ENCODE measurements at regions not wholly inside any gene's neighbourhood (a gene's known extent, or its start where the extent isn't known, plus 50 kb on each side); places are given as distances from the start of the nearest gene placed in this dataset.
"Not testable (repeated sequence)": the region's sequence is repeated elsewhere in the genome, so short reads cannot be mapped to it uniquely, and the experiment has no call there.

GRCh38 chr2:239729681-239730566 lies 295.2 kb downstream of the NDUFA10 start:
- FAIRE-seq, result no peak
- DNase-seq (ENCODE audit: low spot score), result no peak

- FAIRE-seq (no peak), DNase-seq (ENCODE audit: low spot score) (no peak)
These were observed 296.0 kb downstream of the NDUFA10 start for GRCh38 chr2:239729151-239729550.

GRCh38 chr2:239728751-239729150 lies 296.4 kb downstream of the NDUFA10 start:
- no peak for FAIRE-seq
- no peak for DNase-seq (ENCODE audit: low spot score)

GRCh38 chr2:239727776-239728600 lies 297.2 kb downstream of the NDUFA10 start:
- DNase-seq (ENCODE audit: low spot score) (no peak), FAIRE-seq (no peak)

GRCh38 chr2:239727182-239727775 lies 297.9 kb downstream of the NDUFA10 start:
- no peak for FAIRE-seq

GRCh38 chr2:239726631-239727181 lies 298.4 kb downstream of the NDUFA10 start:
- FAIRE-seq (no peak), DNase-seq (ENCODE audit: low spot score) (no peak)

More at GRCh38 chr2:239727182-239727775, 297.9 kb downstream of the NDUFA10 start:
- no peak for DNase-seq (ENCODE audit: low spot score)

GRCh38 chr2:239726091-239726591 lies 299.0 kb downstream of the NDUFA10 start:
- FAIRE-seq (no peak), DNase-seq (ENCODE audit: low spot score) (no peak)

GRCh38 chr2:239725551-239725890 lies 299.6 kb downstream of the NDUFA10 start:
- DNase-seq (ENCODE audit: low spot score) (no peak), FAIRE-seq (no peak)

GRCh38 chr2:239724851-239725550 lies 300.1 kb downstream of the NDUFA10 start:
- no peak for FAIRE-seq
- no peak for DNase-seq (ENCODE audit: low spot score)

- no peak for FAIRE-seq
- DNase-seq (ENCODE audit: low spot score), result no peak
These were observed 300.8 kb downstream of the NDUFA10 start for GRCh38 chr2:239724194-239724849.

- FAIRE-seq, result peak; percentile 84
- DNase-seq (ENCODE audit: low spot score), result no peak
These were observed 301.5 kb downstream of the NDUFA10 start for GRCh38 chr2:239723486-239724193.

GRCh38 chr2:239722760-239723470 lies 302.2 kb downstream of the NDUFA10 start:
- DNase-seq (ENCODE audit: low spot score) (no peak), FAIRE-seq (no peak)

- FAIRE-seq, result no peak
- no peak for DNase-seq (ENCODE audit: low spot score)
These were observed 303.0 kb downstream of the NDUFA10 start for GRCh38 chr2:239721991-239722759.

GRCh38 chr2:239721531-239721930 lies 303.6 kb downstream of the NDUFA10 start:
- DNase-seq (ENCODE audit: low spot score) (no peak), FAIRE-seq (no peak)

GRCh38 chr2:239720361-239721360 lies 304.5 kb downstream of the NDUFA10 start:
- no peak for DNase-seq (ENCODE audit: low spot score)
- no peak for FAIRE-seq

- DNase-seq (ENCODE audit: low spot score) (no peak), FAIRE-seq (no peak)
These were observed 305.3 kb downstream of the NDUFA10 start for GRCh38 chr2:239719791-239720360.

- peak; percentile 89 for FAIRE-seq
- not testable (repeated sequence) for DNase-seq (ENCODE audit: low spot score)
These were observed 306.2 kb downstream of the NDUFA10 start for GRCh38 chr2:239718991-239719390.
